ENCODE measurements at regions not wholly inside any gene's neighbourhood (a gene's known extent, or its start where the extent isn't known, plus 50 kb on each side); places are given as distances from the start of the nearest gene placed in this dataset.

- 91 to 98% methylated on average over 12 to 17 of the region's 17 CpGs for WGBS, 2 experiments (ENCODE audit: insufficient coverage in 1 of 2, insufficient read length in 1 of 2)
- Histone ChIP-seq H3K9me3 (ENCODE audit: control insufficient read depth, low read length) (no peaks in the 10 kb centered on the region), H3K27ac (ENCODE audit: low read depth, low read length) (no peak overlapping the region), H3K36me3 (ENCODE audit: control insufficient read depth, insufficient read depth, low read length) (no peaks in the 10 kb centered on the region), H3K9ac (ENCODE audit: extremely low read depth, low read length, poor library complexity, severe bottlenecking) (no peak overlapping the region), H3K4me1 (ENCODE audit: control insufficient read depth, insufficient read depth, low read length) (no peaks in the 10 kb centered on the region), H3K27me3 (ENCODE audit: control insufficient read depth, insufficient read depth, low read length, poor library complexity, severe bottlenecking) (no peaks in the 10 kb centered on the region), H3K4me3 (ENCODE audit: low read length) (no peak overlapping the region)
- no peak overlapping the region for H3K4me3 Mint-ChIP-seq
- no peaks in the 10 kb centered on the region for H3K36me3 Mint-ChIP-seq (ENCODE audit: low read depth)
- H3K9me3 Mint-ChIP-seq = no peaks in the 10 kb centered on the region
- H3K27ac Mint-ChIP-seq = no peak overlapping the region
- peaks cover 92% of the 10 kb centered on the region for H3K27me3 Mint-ChIP-seq (ENCODE audit: insufficient read depth)
- peaks cover 3% of the 10 kb centered on the region for H3K4me1 Mint-ChIP-seq
- TF ChIP-seq, protein P1, sequence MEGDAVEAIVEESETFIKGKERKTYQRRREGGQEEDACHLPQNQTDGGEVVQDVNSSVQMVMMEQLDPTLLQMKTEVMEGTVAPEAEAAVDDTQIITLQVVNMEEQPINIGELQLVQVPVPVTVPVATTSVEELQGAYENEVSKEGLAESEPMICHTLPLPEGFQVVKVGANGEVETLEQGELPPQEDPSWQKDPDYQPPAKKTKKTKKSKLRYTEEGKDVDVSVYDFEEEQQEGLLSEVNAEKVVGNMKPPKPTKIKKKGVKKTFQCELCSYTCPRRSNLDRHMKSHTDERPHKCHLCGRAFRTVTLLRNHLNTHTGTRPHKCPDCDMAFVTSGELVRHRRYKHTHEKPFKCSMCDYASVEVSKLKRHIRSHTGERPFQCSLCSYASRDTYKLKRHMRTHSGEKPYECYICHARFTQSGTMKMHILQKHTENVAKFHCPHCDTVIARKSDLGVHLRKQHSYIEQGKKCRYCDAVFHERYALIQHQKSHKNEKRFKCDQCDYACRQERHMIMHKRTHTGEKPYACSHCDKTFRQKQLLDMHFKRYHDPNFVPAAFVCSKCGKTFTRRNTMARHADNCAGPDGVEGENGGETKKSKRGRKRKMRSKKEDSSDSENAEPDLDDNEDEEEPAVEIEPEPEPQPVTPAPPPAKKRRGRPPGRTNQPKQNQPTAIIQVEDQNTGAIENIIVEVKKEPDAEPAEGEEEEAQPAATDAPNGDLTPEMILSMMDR (conservative IDR thresholded peaks at IDR 0.05) = no peak
- no peak for DNase-seq
Measured at GRCh38 chr20:61109221-61109805, 142.7 kb upstream of the CDH4 start.

GRCh38 chr20:61112515-61112914, 139.5 kb upstream of the CDH4 start:
- Histone ChIP-seq H3K36me3 (ENCODE audit: control insufficient read depth, insufficient read depth, low read length) (no peaks in the 10 kb centered on the region), H3K4me3 (ENCODE audit: low read length) (no peak overlapping the region), H3K9me3 (ENCODE audit: control insufficient read depth, low read length) (no peaks in the 10 kb centered on the region), H3K27ac (ENCODE audit: low read depth, low read length) (no peak overlapping the region), H3K9ac (ENCODE audit: extremely low read depth, low read length, poor library complexity, severe bottlenecking) (no peak overlapping the region), H3K27me3 (ENCODE audit: control insufficient read depth, insufficient read depth, low read length, poor library complexity, severe bottlenecking) (no peaks in the 10 kb centered on the region), H3K4me1 (ENCODE audit: control insufficient read depth, insufficient read depth, low read length) (no peaks in the 10 kb centered on the region)
- Mint-ChIP-seq H3K36me3 (ENCODE audit: low read depth) (no peaks in the 10 kb centered on the region), H3K27ac (no peak overlapping the region), H3K4me1 (no peaks in the 10 kb centered on the region), H3K27me3 (ENCODE audit: insufficient read depth) (peaks cover 91% of the 10 kb centered on the region), H3K4me3 (no peak overlapping the region), H3K9me3 (no peaks in the 10 kb centered on the region)
- TF ChIP-seq, protein P1 (conservative IDR thresholded peaks at IDR 0.05) = no peak
- no peak for DNase-seq
- WGBS, 2 experiments (ENCODE audit: insufficient coverage in 1 of 2, insufficient read length in 1 of 2) = 93% methylated on average over 3 of the region's 4 CpGs; no CpG with 5 or more reads in 1 of the 2 experiments

- Mint-ChIP-seq H3K4me3 (no peak overlapping the region), H3K27ac (no peak overlapping the region), H3K4me1 (no peaks in the 10 kb centered on the region), H3K9me3 (no peaks in the 10 kb centered on the region), H3K36me3 (ENCODE audit: low read depth) (no peaks in the 10 kb centered on the region), H3K27me3 (ENCODE audit: insufficient read depth) (peaks cover 89% of the 10 kb centered on the region)
- no peaks in the 10 kb centered on the region for H3K36me3 ChIP-seq (ENCODE audit: control insufficient read depth, insufficient read depth, low read length)
- no peak overlapping the region for H3K27ac ChIP-seq (ENCODE audit: low read depth, low read length)
- TF ChIP-seq, protein P1 (conservative IDR thresholded peaks at IDR 0.05) = no peak
- no peak overlapping the region for H3K4me3 ChIP-seq (ENCODE audit: low read length)
- no peaks in the 10 kb centered on the region for H3K4me1 ChIP-seq (ENCODE audit: control insufficient read depth, insufficient read depth, low read length)
- no peak for DNase-seq
- no peaks in the 10 kb centered on the region for H3K9me3 ChIP-seq (ENCODE audit: control insufficient read depth, low read length)
- no peaks in the 10 kb centered on the region for H3K27me3 ChIP-seq (ENCODE audit: control insufficient read depth, insufficient read depth, low read length, poor library complexity, severe bottlenecking)
- 91 to 92% methylated on average over 8 of the region's 8 CpGs for WGBS, 2 experiments (ENCODE audit: insufficient coverage in 1 of 2, insufficient read length in 1 of 2)
- H3K9ac ChIP-seq (ENCODE audit: extremely low read depth, low read length, poor library complexity, severe bottlenecking) = no peak overlapping the region
Measured at GRCh38 chr20:61113731-61114130, 138.3 kb upstream of the CDH4 start.

All from endodermal cell (in vitro differentiated cells).